Keratinocyte (primary cell): ENCODE measurements at regions not wholly inside any gene's neighbourhood (a gene's known extent, or its start where the extent isn't known, plus 50 kb on each side); places are given as distances from the start of the nearest gene placed in this dataset.

Source experiments
- DNase-seq: peaks from one replicate; pipeline ENCODE4 v3.0.0-alpha.2; 2011; ENCODE audit warnings: low read depth, missing footprints, low spot score
- FAIRE-seq: peaks from 2 replicates; lab custom pipeline; 2011; peaks lifted over from hg19 to GRCh38; lab: Jason Lieb, UNC
- H2AFZ ChIP-seq: 2 replicates; pipeline ENCODE4 v1.6.0; 2012; ENCODE audit warnings: low read length, control low read depth, inconsistent platforms; ENCODE audit not compliant: control insufficient read depth
- H3K27ac ChIP-seq: 2 replicates; pipeline ENCODE4 v1.5.1; 2011; ENCODE audit warnings: low read length; ENCODE audit not compliant: control insufficient read depth, insufficient read depth
- H3K27me3 ChIP-seq: 3 replicates; pipeline ENCODE4 v1.6.0; 2011; ENCODE audit warnings: low read length; ENCODE audit not compliant: control insufficient read depth, insufficient read depth; ENCODE audit errors: extremely low read depth
- H3K36me3 ChIP-seq, 2 experiments: 2 replicates in 1 of 2; 3 replicates in 1 of 2; pipeline ENCODE4 v1.5.1; 2011; ENCODE audit warnings: low read length in 2 of 2, mild to moderate bottlenecking in 1 of 2; ENCODE audit not compliant: control insufficient read depth in 2 of 2, insufficient read depth in 2 of 2; ENCODE audit errors: extremely low read depth in 1 of 2
- H3K4me1 ChIP-seq: 3 replicates; pipeline ENCODE4 v1.5.1; 2011; ENCODE audit warnings: low read length; ENCODE audit not compliant: control insufficient read depth, insufficient read depth; ENCODE audit errors: extremely low read depth
- H3K4me2 ChIP-seq: 3 replicates; pipeline ENCODE4 v1.6.0; 2011; ENCODE audit warnings: low read depth, low read length; ENCODE audit not compliant: control insufficient read depth, insufficient read depth; ENCODE audit errors: extremely low read depth
- H3K4me3 ChIP-seq, 3 experiments: fragments of 200-600 bp in 1 of 3; sonication (generic) in 1 of 3; 2 replicates in 2 of 3; 3 replicates in 1 of 3; pipeline ENCODE4 v1.5.1; 2011 to 2016; ENCODE audit warnings: low read length in 3 of 3, mild to moderate bottlenecking in 3 of 3, control low read depth in 2 of 3, inconsistent platforms in 1 of 3, low read depth in 1 of 3, mixed read lengths in 1 of 3, mixed run types in 1 of 3, moderate library complexity in 1 of 3; ENCODE audit not compliant: control insufficient read depth in 2 of 3, insufficient read depth in 2 of 3; ENCODE audit errors: extremely low read depth in 1 of 3
- H3K79me2 ChIP-seq: 2 replicates; pipeline ENCODE4 v1.6.0; 2012; ENCODE audit warnings: low read length; ENCODE audit not compliant: control insufficient read depth, insufficient read depth
- H3K9ac ChIP-seq: 3 replicates; pipeline ENCODE4 v1.6.0; 2011; ENCODE audit warnings: low read length; ENCODE audit not compliant: control insufficient read depth, insufficient read depth; ENCODE audit errors: extremely low read depth
- H3K9me1 ChIP-seq: 3 replicates; pipeline ENCODE4 v1.6.0; 2011; ENCODE audit warnings: low read length; ENCODE audit not compliant: control insufficient read depth, insufficient read depth; ENCODE audit errors: extremely low read depth
- H3K9me3 ChIP-seq: 2 replicates; pipeline ENCODE4 v1.5.1; 2012; ENCODE audit warnings: low read depth, low read length; ENCODE audit not compliant: control insufficient read depth
- H4K20me1 ChIP-seq: 3 replicates; pipeline ENCODE4 v1.6.0; 2011; ENCODE audit warnings: low read length; ENCODE audit not compliant: control insufficient read depth, insufficient read depth; ENCODE audit errors: extremely low read depth
- EZH2 ChIP-seq: IDR thresholded peaks from one replicate; pipeline ENCODE4 v1.6.1; 2012; ENCODE audit warnings: inconsistent platforms, mild to moderate bottlenecking, low read length, moderate library complexity
- dilution Hi-C: fragments of 300-500 bp; cut with MboI; formaldehyde crosslinking; loops from one replicate; pipeline ENCODE4 v1.7.0; 2020; ENCODE audit warnings: low sequenced_read_pairs; ENCODE audit not compliant: extremely low pct_ligation_motif_present
- TF ChIP-seq, protein P1 (sequence below), 3 experiments: IDR thresholded peaks in 1 of 3; conservative IDR thresholded peaks in 1 of 3; optimal IDR thresholded peaks in 1 of 3; 2 replicates in 2 of 3; 3 replicates in 1 of 3; pipeline versions ENCODE3 to v1.5.1; 2011; ENCODE audit warnings: low read length in 3 of 3, mild to moderate bottlenecking in 3 of 3, moderate library complexity in 2 of 3, control low read depth in 1 of 3, inconsistent platforms in 1 of 3; ENCODE audit not compliant: insufficient read depth in 2 of 3; ENCODE audit errors: extremely low read depth in 1 of 3

DNA sequence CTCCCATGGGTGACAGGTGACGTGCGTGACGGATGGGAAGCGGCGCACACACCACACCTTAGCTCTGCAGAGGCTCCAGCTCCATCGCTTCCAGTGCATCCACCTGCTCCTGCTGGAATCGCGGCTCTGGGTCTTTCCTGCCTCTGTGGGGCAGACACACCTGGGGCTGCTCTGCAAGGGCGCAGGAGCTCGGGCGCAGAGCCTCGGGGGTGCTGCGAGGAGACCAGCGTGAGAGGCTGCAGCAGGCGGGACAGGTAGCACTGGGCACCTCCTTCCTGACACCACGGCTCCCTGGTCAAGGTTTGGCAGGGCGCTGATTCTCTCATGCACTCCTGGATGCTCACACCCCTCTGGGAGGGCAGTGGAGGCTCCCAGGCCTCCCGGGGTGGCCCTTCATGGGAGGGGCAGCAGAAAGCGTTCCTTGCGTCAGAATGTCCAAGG, 1494.3 kb downstream of the BRD1 start:
- H3K27ac ChIP-seq = no peak overlapping the region
- peaks cover 26% of the 10 kb centered on the region for H3K9me3 ChIP-seq
- H3K36me3 ChIP-seq = no peaks in the 10 kb centered on the region
- H3K4me1 ChIP-seq = no peaks in the 10 kb centered on the region
- no peak overlapping the region for H3K4me2 ChIP-seq
- H3K9ac ChIP-seq = no peak overlapping the region
- no peaks in the 10 kb centered on the region for H3K79me2 ChIP-seq
- no peaks in the 10 kb centered on the region for H3K27me3 ChIP-seq
- FAIRE-seq (no peak), DNase-seq (no peak)
- no peak for TF ChIP-seq EZH2
- TF ChIP-seq, protein P1, sequence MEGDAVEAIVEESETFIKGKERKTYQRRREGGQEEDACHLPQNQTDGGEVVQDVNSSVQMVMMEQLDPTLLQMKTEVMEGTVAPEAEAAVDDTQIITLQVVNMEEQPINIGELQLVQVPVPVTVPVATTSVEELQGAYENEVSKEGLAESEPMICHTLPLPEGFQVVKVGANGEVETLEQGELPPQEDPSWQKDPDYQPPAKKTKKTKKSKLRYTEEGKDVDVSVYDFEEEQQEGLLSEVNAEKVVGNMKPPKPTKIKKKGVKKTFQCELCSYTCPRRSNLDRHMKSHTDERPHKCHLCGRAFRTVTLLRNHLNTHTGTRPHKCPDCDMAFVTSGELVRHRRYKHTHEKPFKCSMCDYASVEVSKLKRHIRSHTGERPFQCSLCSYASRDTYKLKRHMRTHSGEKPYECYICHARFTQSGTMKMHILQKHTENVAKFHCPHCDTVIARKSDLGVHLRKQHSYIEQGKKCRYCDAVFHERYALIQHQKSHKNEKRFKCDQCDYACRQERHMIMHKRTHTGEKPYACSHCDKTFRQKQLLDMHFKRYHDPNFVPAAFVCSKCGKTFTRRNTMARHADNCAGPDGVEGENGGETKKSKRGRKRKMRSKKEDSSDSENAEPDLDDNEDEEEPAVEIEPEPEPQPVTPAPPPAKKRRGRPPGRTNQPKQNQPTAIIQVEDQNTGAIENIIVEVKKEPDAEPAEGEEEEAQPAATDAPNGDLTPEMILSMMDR (optimal IDR thresholded peaks at IDR 0.05 in 1 of 3, IDR thresholded peaks at IDR 0.05 in 1 of 3, conservative IDR thresholded peaks at IDR 0.05 in 1 of 3; ENCODE audit: extremely low read depth in 1 of 3, insufficient read depth in 2 of 3, low read length in 3 of 3) = no peak
- dilution Hi-C loops = no loop called here
- no peaks in the 10 kb centered on the region for H3K9me1 ChIP-seq
- H2AFZ ChIP-seq = no peak overlapping the region
- H4K20me1 ChIP-seq = no peaks in the 10 kb centered on the region
- no peak overlapping the region for H3K4me3 ChIP-seq

DNA sequence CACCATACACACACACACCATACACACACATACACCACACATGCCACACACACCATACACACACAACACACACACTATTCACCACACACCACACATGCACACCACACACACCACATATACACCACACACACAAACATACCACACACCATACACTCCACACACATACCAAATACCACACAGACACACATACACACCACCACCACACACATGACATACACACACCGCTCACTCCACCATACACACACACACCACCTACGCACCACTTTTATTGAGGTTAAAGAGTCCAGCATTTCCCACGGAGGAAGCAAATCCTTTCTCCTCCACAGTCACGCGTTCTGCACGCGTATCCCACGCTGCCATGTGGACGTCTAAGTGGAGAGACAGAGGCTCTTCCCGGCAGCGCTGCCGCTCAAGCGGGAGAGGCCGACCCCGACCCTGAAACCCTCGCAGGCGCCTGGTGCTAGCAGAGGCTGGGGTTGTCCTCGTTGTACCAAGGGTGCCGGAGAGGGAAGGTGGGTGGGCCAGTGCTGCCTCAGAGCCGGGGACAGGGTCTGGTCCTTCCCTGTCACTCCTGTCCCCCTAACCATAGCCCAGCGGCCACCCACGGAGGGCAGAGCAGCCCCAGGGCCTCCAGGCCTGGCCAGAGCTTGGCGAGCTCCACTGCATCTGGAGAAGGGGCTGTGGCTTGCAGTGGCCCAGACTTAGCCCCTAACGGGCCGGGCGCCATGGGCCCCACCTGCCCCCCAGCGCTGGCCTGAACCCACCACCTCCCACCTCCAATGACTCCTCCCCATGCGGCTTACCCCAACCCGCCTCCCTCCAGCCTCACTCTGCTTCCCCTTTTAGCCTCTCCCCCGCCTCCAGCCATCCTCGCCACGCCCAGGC, 1495.0 kb downstream of the BRD1 start:
- H2AFZ ChIP-seq = no peak overlapping the region
- no peak overlapping the region for H3K27ac ChIP-seq
- H3K4me2 ChIP-seq = no peak overlapping the region
- dilution Hi-C loops = no loop called here
- no peaks in the 10 kb centered on the region for H3K27me3 ChIP-seq
- DNase-seq (no peak), FAIRE-seq (no peak)
- no peaks in the 10 kb centered on the region for H3K9me1 ChIP-seq
- no peak for TF ChIP-seq EZH2
- TF ChIP-seq, protein P1 (optimal IDR thresholded peaks at IDR 0.05 in 1 of 3, IDR thresholded peaks at IDR 0.05 in 1 of 3, conservative IDR thresholded peaks at IDR 0.05 in 1 of 3; ENCODE audit: extremely low read depth in 1 of 3, insufficient read depth in 2 of 3, low read length in 3 of 3) = no peak
- H3K4me3 ChIP-seq = no peak overlapping the region
- no peaks in the 10 kb centered on the region for H3K4me1 ChIP-seq
- no peaks in the 10 kb centered on the region for H3K79me2 ChIP-seq
- no peaks in the 10 kb centered on the region for H3K36me3 ChIP-seq
- H3K9me3 ChIP-seq = peaks cover 20% of the 10 kb centered on the region
- H3K9ac ChIP-seq = no peak overlapping the region
- no peaks in the 10 kb centered on the region for H4K20me1 ChIP-seq
